ENCODE measurements at regions not wholly inside any gene's neighbourhood (a gene's known extent, or its start where the extent isn't known, plus 50 kb on each side); places are given as distances from the start of the nearest gene placed in this dataset.

GRCh38 chr5:121707178-121707577 is 144.5 kb upstream of the FTMT start:
- no peak overlapping the region for H3K27ac ChIP-seq (ENCODE audit: low read depth, low read length)
- no peak for DNase-seq (ENCODE audit: insufficient read length, low spot score, missing footprints)
- no peaks in the 10 kb centered on the region for H3K9me3 ChIP-seq (ENCODE audit: low read depth, low read length)
- no peak overlapping the region for H2AFZ ChIP-seq (ENCODE audit: low read length)
- no peak overlapping the region for H3K4me2 ChIP-seq (ENCODE audit: insufficient read depth, low read length)
- no peaks in the 10 kb centered on the region for H3K4me1 ChIP-seq (ENCODE audit: insufficient read depth, low read length)
- no peak for TF ChIP-seq CTCF (IDR thresholded peaks at IDR 0.05; ENCODE audit: extremely low read depth, low read depth, low read length)
- no peaks in the 10 kb centered on the region for H3K79me2 ChIP-seq (ENCODE audit: insufficient read depth, low read length)
- H4K20me1 ChIP-seq (ENCODE audit: insufficient read depth, low read length) = no peaks in the 10 kb centered on the region
- H3K36me3 ChIP-seq (ENCODE audit: insufficient read depth, low read length) = no peaks in the 10 kb centered on the region
- no peaks in the 10 kb centered on the region for H3K27me3 ChIP-seq (ENCODE audit: insufficient read depth, low read length)
- H3K4me3 ChIP-seq (ENCODE audit: insufficient read depth, low read length) = no peak overlapping the region

GRCh38 chr5:121711416-121711815 is 140.3 kb upstream of the FTMT start:
- no peak overlapping the region for H2AFZ ChIP-seq (ENCODE audit: low read length)
- DNase-seq (ENCODE audit: insufficient read length, low spot score, missing footprints) = no peak
- H3K79me2 ChIP-seq (ENCODE audit: insufficient read depth, low read length) = no peaks in the 10 kb centered on the region
- H3K4me1 ChIP-seq (ENCODE audit: insufficient read depth, low read length) = no peaks in the 10 kb centered on the region
- no peaks in the 10 kb centered on the region for H4K20me1 ChIP-seq (ENCODE audit: insufficient read depth, low read length)
- no peaks in the 10 kb centered on the region for H3K9me3 ChIP-seq (ENCODE audit: low read depth, low read length)
- TF ChIP-seq CTCF (IDR thresholded peaks at IDR 0.05; ENCODE audit: extremely low read depth, low read depth, low read length) = no peak
- H3K4me3 ChIP-seq (ENCODE audit: insufficient read depth, low read length) = no peak overlapping the region
- no peaks in the 10 kb centered on the region for H3K27me3 ChIP-seq (ENCODE audit: insufficient read depth, low read length)
- H3K4me2 ChIP-seq (ENCODE audit: insufficient read depth, low read length) = no peak overlapping the region
- H3K27ac ChIP-seq (ENCODE audit: low read depth, low read length) = no peak overlapping the region
- no peaks in the 10 kb centered on the region for H3K36me3 ChIP-seq (ENCODE audit: insufficient read depth, low read length)

- H3K27ac ChIP-seq (ENCODE audit: low read depth, low read length) = no peak overlapping the region
- H3K4me1 ChIP-seq (ENCODE audit: insufficient read depth, low read length) = no peaks in the 10 kb centered on the region
- H3K79me2 ChIP-seq (ENCODE audit: insufficient read depth, low read length) = no peaks in the 10 kb centered on the region
- no peak overlapping the region for H3K4me3 ChIP-seq (ENCODE audit: insufficient read depth, low read length)
- no peak for TF ChIP-seq CTCF (IDR thresholded peaks at IDR 0.05; ENCODE audit: extremely low read depth, low read depth, low read length)
- H4K20me1 ChIP-seq (ENCODE audit: insufficient read depth, low read length) = no peaks in the 10 kb centered on the region
- H2AFZ ChIP-seq (ENCODE audit: low read length) = no peak overlapping the region
- H3K27me3 ChIP-seq (ENCODE audit: insufficient read depth, low read length) = no peaks in the 10 kb centered on the region
- H3K36me3 ChIP-seq (ENCODE audit: insufficient read depth, low read length) = no peaks in the 10 kb centered on the region
- no peaks in the 10 kb centered on the region for H3K9me3 ChIP-seq (ENCODE audit: low read depth, low read length)
- no peak for DNase-seq (ENCODE audit: insufficient read length, low spot score, missing footprints)
- no peak overlapping the region for H3K4me2 ChIP-seq (ENCODE audit: insufficient read depth, low read length)
These were observed 132.4 kb upstream of the FTMT start for GRCh38 chr5:121719255-121719654.

GRCh38 chr5:121725450-121725849 is 126.2 kb upstream of the FTMT start:
- H3K27ac ChIP-seq (ENCODE audit: low read depth, low read length) = no peak overlapping the region

More at GRCh38 chr5:121725450-121725849, 126.2 kb upstream of the FTMT start:
- Histone ChIP-seq H3K4me1 (ENCODE audit: insufficient read depth, low read length) (no peaks in the 10 kb centered on the region), H3K79me2 (ENCODE audit: insufficient read depth, low read length) (no peaks in the 10 kb centered on the region), H3K27me3 (ENCODE audit: insufficient read depth, low read length) (no peaks in the 10 kb centered on the region), H3K4me2 (ENCODE audit: insufficient read depth, low read length) (no peak overlapping the region), H3K36me3 (ENCODE audit: insufficient read depth, low read length) (no peaks in the 10 kb centered on the region), H2AFZ (ENCODE audit: low read length) (no peak overlapping the region), H3K9me3 (ENCODE audit: low read depth, low read length) (no peaks in the 10 kb centered on the region), H3K4me3 (ENCODE audit: insufficient read depth, low read length) (no peak overlapping the region), H4K20me1 (ENCODE audit: insufficient read depth, low read length) (no peaks in the 10 kb centered on the region)
- no peak for TF ChIP-seq CTCF (IDR thresholded peaks at IDR 0.05; ENCODE audit: extremely low read depth, low read depth, low read length)
- DNase-seq (ENCODE audit: insufficient read length, low spot score, missing footprints) = no peak

Data from osteoblast (primary cell).